HG02763 (cell line): ENCODE measurements at regions not wholly inside any gene's neighbourhood (a gene's known extent, or its start where the extent isn't known, plus 50 kb on each side); places are given as distances from the start of the nearest gene placed in this dataset.
"Not testable (repeated sequence)": the region's sequence is repeated elsewhere in the genome, so short reads cannot be mapped to it uniquely, and the experiment has no call there.

Experiments used
- ATAC-seq: cut with Tn5 transposase; IDR thresholded peaks from one replicate; pipeline ENCODE4 v1.9.1; 2021; ENCODE audit warnings: mild to moderate bottlenecking, moderate library complexity; ENCODE audit not compliant: unreplicated experiment

- ATAC-seq = not testable (repeated sequence)
Measured at GRCh38 chr13:81146576-81146975, 805.6 kb upstream of the SPRY2 start.

DNA sequence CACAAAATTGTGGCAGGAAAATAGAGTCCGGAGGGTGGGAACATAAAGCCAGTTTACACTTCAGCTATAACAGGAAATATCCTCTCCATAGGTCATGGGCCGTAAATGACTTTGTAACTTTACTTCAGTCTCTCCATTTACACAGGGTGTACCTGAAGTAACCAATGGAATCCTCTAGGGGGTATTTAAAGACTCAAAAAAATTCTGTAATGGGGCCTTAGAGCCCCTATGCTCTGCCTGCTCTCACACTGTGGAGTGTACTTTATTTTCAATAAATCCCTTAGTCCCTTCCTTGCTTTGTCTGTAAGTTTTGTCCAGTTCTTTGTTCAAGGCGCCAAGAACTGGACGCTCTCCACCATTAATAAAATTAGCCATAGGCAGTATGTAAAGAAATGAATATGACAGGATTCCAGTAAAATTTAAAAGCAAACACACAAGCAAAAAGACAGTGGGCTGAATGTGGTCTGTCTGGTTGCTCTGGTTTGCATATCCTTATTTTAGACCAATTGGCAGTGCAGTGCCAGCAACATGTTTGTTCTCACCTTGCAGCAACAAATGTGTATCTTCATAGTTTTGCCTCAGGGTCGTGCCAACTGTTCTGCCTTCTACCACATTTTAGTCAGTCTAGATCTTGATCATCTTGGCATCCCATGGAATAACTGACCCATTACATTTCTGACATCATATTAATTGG is 801.5 kb upstream of the SPRY2 start:
- ATAC-seq = no peak

DNA sequence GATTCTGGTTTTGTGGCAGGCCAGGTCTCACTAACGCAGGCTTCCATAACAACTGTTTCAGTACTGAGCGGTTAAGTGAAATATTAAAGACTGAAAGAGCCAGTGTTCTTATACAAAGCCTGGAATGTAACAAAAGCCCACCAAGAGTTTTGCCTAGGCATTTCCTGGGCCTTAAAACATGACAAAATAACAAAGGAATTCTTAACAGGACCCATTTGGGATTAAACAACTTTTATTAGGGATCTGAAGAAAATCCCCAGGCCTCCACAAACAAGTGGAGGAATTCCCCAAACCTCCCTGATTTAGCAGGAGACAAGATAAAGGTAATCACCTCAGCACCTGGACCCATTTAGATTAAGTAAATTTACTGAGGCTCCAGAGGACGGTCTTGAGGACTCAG is 799.7 kb upstream of the SPRY2 start:
- ATAC-seq = no peak

DNA sequence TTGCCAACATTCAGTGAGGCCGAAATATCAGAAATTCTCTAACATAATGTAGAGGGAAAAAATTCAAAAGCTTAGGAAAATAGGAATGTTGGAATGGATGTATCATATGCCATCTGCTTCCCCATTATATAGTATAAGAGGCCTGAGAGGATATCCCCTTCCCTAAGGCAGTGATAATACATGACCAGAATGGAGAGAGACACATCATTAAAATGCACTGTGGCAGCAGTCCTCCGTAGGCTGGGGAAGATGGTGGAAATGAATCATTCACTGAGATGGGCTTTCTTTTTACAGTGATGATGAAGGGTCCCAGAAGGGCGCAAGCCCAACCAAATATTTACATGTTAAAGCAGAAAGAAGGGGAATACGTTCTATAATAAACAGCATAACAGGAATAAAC is 799.1 kb upstream of the SPRY2 start:
- ATAC-seq = no peak

- no peak for ATAC-seq
Measured at GRCh38 chr13:81138353-81138980, 797.5 kb upstream of the SPRY2 start.

- no peak for ATAC-seq
Measured at GRCh38 chr13:81133066-81133465, 792.1 kb upstream of the SPRY2 start.

DNA sequence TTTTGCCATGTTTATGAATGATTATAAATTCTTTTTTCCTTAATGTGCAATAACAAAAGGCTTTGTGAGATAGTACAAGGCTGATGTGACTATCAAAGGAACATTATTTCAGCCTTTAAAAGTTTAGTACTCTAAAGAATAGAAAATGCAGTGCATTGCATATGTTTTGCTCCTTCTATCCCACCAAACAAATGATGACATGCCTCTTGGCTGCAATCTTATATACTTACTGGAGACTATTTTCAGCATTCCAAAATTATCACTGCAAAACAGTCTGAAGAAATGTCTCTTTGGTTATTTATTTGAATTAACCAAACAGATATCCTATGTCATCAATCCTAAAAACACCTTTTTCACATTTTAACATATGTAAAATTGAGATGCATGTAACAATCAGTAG is 776.5 kb upstream of the SPRY2 start:
- ATAC-seq = no peak

DNA sequence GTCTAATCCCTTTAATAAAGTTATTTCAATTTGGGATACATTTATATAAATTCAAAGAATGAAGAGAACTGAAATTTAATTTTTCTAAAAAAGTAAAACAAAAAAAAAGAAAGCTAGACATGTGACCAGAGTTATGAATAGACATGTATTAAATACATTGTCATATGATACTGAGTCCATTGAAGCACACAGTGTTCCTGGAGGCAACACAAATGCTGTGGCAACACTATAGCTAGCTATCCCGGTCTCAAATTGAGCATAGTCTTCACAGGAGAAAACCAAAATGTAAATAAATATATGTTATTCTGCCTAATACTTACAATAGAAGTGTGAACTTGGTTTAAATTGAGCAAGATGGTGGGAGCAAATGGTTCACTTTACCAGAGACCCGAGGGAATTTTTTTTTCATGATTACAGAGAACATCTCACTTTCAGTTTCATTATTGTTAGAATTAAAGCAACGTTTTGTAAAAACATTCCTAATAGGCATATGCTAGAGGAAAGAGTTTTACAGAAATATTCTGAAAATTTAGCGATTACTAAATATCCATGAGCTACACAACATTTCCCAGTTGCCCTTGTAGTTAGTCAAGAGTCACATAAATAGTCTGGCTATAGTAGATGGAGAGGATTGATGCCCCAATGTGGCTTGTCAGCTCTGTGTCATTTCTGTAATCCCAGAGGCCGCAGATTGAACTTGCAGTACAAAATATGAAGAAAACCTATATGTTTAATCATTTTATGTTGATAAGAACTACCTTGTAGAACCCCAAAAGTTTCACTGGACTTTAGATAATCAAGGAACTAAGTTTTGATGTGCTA is 775.7 kb upstream of the SPRY2 start:
- ATAC-seq = no peak

DNA sequence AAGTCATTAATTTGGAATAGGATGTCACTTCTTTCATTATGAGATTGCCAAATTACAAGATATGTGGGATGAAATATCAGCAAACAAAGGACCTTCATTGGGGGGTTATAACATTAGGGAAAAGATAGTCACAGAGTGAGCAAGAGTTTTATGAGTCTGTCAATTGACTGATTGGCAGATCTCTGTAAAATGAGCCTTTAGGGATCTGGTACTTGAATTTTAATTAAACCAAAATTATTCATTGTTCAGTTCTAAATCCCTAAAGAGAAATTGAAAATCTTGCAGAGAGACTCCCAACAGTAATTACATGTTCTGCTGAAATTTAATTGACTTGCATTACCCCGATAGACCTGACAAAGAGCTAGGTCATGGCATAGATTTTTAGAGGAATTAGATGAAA is 768.1 kb upstream of the SPRY2 start:
- no peak for ATAC-seq

- no peak for ATAC-seq
Measured at GRCh38 chr13:81106348-81106747, 765.4 kb upstream of the SPRY2 start.

DNA sequence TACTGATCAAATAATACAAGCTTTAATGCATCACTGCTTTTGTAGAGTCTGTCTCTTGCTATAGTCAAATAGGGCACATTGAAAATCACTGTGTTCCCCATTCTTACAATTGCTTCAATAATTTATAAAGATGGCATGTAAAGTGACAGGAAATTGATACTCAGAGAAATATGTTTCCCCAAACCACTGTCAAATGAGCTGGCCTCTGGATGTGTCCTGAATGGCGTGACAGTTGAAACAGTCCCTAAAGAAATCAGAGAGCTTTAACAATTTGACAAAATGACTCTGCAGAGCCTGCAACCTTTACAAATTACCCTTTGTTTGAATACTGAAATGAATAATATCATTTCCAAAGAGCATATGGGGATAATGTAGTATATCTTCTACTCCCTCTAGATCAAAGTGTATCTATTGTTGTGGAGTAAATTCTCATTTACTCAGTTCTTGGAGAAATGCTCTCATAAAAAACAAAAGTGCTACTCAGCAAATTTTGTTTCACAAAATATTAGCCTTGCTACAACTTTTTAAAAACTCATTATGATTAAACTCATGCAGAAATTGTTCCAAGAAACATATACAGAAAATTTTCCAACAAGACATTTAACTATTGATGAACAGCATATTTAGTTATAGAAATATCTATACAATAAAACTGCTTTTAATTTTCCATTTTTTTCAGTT is 763.2 kb upstream of the SPRY2 start:
- no peak for ATAC-seq

DNA sequence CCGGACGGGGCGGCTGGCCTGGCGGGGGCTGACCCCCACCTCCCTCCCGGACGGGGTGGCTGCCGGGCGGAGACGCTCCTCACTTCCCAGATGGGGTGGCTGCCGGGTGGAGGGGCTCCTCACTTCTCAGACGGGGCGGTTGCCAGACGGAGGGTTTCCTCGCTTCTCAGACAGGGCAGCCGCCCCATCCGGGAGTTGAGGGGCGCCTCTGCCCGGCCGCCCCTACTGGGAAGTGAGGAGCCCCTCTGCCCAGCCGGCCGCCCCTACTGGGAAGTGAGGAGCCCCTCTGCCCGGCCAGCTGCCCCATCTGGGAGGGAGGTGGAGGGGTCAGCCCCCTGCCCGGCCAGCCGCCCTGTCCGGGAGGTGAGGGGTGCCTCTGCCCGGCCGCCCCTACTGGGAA is 761.1 kb upstream of the SPRY2 start:
- ATAC-seq = not testable (repeated sequence)

DNA sequence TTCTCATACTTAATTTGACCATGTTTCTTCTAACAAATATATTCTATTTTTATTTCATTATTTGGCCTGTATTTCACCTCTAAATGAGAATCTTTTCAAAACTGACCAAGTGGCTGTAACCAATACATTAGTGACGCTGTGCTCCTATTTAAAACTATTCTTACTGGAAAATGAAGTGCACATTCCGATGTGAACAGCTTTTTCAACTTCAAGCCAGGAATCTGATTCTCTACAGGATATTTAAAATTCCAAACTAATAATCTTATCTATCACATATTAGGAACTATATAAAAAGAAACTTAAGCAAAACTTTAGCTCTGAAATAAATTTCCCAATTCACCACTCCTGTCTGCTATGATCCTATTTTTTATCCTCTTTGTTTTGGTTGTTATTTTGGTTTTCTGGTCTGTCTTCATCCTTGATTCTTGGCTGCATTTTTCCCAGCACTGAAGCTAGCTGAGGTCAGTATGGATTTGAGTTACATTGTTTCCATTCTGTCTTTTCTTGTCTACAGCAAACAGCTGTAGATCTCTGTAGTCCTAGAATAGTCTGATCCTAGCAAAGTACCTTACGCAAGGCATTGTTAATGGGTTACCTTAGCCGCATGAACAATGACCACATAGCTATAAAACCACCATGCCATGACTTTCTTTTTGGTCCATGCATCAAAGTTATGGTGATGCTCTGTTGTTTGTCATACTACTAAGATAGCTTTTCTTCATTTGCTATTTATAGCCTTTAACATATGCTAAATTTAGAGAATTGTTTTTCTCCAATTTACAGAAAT is 748.6 kb upstream of the SPRY2 start:
- no peak for ATAC-seq

- ATAC-seq = no peak
Measured at GRCh38 chr13:81080911-81081454, 740.1 kb upstream of the SPRY2 start.

DNA sequence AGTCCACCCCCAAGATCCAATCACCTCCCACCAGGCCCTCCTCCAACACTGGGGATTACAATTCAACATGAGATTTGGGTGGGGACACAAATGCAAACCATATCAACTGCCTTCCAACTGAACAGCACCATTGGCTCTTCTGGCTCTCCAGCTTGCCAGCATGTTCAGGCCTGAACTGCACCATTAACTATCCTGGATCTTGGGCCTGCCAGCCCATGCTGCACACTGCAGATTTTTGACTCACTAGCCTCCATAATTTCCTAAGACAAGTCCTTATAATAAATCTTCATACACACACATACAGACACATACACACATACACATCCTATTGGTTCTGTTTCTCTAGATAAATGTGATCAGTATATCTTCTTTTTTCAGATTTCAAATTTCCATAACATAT is 737.1 kb upstream of the SPRY2 start:
- no peak for ATAC-seq

DNA sequence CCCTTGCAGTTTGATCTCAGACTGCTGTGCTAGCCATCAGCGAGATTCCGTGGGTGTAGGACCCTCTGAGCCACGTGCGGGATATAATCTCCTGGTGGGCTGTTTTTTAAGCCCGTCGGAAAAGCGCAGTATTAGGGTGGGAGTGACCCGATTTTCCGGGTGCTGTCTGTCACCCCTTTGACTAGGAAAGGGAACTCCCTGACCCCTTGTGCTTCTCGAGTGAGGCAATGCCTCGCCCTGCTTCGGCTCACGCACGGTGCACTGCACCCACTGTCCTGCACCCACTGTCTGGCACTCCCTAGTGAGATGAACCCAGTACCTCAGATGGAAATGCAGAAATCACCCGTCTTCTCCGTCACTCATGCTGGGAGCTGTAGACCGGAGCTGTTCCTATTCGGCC is 728.9 kb upstream of the SPRY2 start:
- not testable (repeated sequence) for ATAC-seq

- ATAC-seq = no peak
Measured at GRCh38 chr13:81058916-81059290, 718.0 kb upstream of the SPRY2 start.

DNA sequence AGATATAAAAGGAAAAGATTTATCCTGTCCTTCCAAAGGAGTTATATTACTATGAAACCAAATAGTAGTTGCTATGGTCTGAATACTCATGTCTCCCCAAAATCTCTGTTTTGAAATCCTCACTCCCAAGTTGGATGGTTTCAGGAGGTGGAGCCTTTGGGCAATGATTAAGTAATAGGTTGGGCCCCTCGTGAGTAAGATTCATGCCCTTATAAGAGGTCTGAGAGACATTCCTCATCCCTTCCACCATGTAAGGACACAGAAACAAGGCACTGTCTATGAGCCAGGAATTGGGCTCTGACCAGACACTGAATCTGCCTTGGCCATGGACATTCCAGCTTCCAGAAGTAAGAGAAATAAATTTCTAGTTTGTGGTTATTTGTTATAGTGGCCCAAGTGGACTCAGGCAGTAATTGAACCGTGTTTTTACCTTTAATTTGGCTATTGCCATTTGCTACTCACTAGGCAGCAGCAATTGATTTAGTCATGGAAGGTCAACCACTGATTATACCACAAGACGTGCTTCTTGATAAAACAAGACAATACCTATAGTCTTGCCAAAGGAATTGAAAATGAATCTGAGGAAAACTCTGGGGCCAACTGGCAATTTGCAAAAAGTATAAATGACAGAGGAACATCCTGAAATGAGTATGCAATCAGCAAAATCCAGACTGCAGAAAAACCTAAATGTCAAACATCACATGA is 717.4 kb upstream of the SPRY2 start:
- no peak for ATAC-seq

- no peak for ATAC-seq
Measured at GRCh38 chr13:81051873-81052272, 710.9 kb upstream of the SPRY2 start.

DNA sequence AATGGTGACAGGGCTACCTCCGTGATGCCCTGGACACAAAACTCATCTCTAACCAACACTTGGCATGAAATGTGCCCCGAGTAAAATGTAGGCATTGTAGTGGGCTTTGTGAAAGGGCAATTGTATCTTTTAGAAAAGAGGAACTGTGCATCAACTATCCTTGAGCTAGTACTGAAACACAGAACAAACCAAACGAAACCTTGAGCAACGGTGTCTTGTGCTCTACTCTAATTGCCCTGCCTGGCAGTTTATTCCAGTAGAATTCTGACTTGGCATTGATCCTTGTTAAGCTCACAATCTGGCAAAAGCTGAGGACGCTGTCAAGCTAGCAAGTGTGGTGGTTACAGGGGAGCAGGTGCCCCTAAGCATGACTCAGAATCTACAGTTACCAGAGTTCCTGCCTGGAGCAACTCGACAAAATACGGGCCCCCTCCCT is 707.1 kb upstream of the SPRY2 start:
- no peak for ATAC-seq
